ENCODE measurements at regions not wholly inside any gene's neighbourhood (a gene's known extent, or its start where the extent isn't known, plus 50 kb on each side); places are given as distances from the start of the nearest gene placed in this dataset.

- TF ChIP-seq, protein P1, sequence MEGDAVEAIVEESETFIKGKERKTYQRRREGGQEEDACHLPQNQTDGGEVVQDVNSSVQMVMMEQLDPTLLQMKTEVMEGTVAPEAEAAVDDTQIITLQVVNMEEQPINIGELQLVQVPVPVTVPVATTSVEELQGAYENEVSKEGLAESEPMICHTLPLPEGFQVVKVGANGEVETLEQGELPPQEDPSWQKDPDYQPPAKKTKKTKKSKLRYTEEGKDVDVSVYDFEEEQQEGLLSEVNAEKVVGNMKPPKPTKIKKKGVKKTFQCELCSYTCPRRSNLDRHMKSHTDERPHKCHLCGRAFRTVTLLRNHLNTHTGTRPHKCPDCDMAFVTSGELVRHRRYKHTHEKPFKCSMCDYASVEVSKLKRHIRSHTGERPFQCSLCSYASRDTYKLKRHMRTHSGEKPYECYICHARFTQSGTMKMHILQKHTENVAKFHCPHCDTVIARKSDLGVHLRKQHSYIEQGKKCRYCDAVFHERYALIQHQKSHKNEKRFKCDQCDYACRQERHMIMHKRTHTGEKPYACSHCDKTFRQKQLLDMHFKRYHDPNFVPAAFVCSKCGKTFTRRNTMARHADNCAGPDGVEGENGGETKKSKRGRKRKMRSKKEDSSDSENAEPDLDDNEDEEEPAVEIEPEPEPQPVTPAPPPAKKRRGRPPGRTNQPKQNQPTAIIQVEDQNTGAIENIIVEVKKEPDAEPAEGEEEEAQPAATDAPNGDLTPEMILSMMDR (CRISPR knock-in tag; IDR thresholded peaks at IDR 0.05): peak; percentile 10; the same call in 1 of the 2 replicates
- TF ChIP-seq POLR2G (IDR thresholded peaks at IDR 0.05; ENCODE audit: low read depth, low read length): peak; percentile 46; the same call in 1 of the 2 replicates
- no peak for TF ChIP-seq MXD4 (CRISPR knock-in tag; IDR thresholded peaks at IDR 0.05)
- TF ChIP-seq KLF13 (CRISPR knock-in tag; IDR thresholded peaks at IDR 0.05): no peak
- TF ChIP-seq ZNF138 (CRISPR knock-in tag; IDR thresholded peaks at IDR 0.05; ENCODE audit: low read depth): no peak
- TF ChIP-seq, protein P2, sequence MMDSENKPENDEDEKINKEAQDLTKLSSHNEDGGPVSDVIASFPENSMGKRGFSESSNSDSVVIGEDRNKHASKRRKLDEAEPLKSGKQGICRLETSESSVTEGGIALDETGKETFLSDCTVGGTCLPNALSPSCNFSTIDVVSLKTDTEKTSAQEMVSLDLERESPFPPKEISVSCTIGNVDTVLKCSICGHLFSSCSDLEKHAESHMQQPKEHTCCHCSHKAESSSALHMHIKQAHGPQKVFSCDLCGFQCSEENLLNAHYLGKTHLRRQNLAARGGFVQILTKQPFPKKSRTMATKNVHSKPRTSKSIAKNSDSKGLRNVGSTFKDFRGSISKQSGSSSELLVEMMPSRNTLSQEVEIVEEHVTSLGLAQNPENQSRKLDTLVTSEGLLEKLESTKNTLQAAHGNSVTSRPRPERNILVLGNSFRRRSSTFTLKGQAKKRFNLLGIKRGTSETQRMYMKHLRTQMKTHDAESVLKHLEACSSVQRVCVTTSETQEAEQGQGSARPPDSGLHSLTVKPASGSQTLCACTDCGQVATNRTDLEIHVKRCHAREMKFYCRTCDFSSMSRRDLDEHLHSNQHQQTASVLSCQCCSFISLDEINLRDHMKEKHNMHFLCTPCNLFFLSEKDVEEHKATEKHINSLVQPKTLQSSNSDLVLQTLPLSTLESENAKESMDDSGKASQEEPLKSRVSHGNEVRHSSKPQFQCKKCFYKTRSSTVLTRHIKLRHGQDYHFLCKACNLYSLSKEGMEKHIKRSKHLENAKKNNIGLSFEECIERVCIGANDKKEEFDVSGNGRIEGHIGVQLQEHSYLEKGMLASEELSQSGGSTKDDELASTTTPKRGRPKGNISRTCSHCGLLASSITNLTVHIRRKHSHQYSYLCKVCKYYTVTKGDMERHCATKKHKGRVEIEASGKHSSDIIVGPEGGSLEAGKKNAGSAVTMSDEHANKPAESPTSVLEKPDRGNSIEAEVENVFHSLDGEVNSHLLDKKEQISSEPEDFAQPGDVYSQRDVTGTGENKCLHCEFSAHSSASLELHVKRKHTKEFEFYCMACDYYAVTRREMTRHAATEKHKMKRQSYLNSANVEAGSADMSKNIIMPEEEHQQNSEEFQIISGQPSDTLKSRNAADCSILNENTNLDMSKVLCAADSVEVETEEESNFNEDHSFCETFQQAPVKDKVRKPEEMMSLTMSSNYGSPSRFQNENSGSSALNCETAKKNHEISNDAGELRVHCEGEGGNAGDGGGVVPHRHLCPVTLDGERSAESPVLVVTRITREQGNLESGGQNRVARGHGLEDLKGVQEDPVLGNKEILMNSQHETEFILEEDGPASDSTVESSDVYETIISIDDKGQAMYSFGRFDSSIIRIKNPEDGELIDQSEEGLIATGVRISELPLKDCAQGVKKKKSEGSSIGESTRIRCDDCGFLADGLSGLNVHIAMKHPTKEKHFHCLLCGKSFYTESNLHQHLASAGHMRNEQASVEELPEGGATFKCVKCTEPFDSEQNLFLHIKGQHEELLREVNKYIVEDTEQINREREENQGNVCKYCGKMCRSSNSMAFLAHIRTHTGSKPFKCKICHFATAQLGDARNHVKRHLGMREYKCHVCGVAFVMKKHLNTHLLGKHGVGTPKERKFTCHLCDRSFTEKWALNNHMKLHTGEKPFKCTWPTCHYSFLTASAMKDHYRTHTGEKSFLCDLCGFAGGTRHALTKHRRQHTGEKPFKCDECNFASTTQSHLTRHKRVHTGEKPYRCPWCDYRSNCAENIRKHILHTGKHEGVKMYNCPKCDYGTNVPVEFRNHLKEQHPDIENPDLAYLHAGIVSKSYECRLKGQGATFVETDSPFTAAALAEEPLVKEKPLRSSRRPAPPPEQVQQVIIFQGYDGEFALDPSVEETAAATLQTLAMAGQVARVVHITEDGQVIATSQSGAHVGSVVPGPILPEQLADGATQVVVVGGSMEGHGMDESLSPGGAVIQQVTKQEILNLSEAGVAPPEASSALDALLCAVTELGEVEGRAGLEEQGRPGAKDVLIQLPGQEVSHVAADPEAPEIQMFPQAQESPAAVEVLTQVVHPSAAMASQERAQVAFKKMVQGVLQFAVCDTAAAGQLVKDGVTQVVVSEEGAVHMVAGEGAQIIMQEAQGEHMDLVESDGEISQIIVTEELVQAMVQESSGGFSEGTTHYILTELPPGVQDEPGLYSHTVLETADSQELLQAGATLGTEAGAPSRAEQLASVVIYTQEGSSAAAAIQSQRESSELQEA (CRISPR knock-in tag; IDR thresholded peaks at IDR 0.05; ENCODE audit: not compliant biosample characterization): no peak
- TF ChIP-seq RELA (CRISPR knock-in tag; IDR thresholded peaks at IDR 0.05): no peak
- no peak for TF ChIP-seq PREB (CRISPR knock-in tag; IDR thresholded peaks at IDR 0.05)
- no peak for TF ChIP-seq ZNF382 (CRISPR knock-in tag; IDR thresholded peaks at IDR 0.05; ENCODE audit: borderline replicate concordance)
- no peak for TF ChIP-seq PRDM10 (CRISPR knock-in tag; IDR thresholded peaks at IDR 0.05; ENCODE audit: low read depth)
- TF ChIP-seq ZFY (CRISPR knock-in tag; IDR thresholded peaks at IDR 0.05): 0 out of 2 replicates have a peak, but pooled peaks have one; percentile 25
- TF ChIP-seq, protein P3, sequence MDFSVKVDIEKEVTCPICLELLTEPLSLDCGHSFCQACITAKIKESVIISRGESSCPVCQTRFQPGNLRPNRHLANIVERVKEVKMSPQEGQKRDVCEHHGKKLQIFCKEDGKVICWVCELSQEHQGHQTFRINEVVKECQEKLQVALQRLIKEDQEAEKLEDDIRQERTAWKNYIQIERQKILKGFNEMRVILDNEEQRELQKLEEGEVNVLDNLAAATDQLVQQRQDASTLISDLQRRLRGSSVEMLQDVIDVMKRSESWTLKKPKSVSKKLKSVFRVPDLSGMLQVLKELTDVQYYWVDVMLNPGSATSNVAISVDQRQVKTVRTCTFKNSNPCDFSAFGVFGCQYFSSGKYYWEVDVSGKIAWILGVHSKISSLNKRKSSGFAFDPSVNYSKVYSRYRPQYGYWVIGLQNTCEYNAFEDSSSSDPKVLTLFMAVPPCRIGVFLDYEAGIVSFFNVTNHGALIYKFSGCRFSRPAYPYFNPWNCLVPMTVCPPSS (IDR thresholded peaks at IDR 0.05): no peak
- TF ChIP-seq ZNF644 (CRISPR knock-in tag; IDR thresholded peaks at IDR 0.05; ENCODE audit: low read depth): no peak
- TF ChIP-seq SYNCRIP (IDR thresholded peaks at IDR 0.05; ENCODE audit: insufficient read depth, low read depth, low read length): no peak
Observed at GRCh38 chr13:31927219-31927653, 104.3 kb upstream of the FRY start (continued).
